Upper lobe of left lung (tissue), 4 donors: ENCODE measurements at regions not wholly inside any gene's neighbourhood (a gene's known extent, or its start where the extent isn't known, plus 50 kb on each side); places are given as distances from the start of the nearest gene placed in this dataset.

Source experiments
- EP300 ChIP-seq, 4 donors: sonication (generic); formaldehyde crosslinking; IDR thresholded peaks; one replicate each; pipeline ENCODE4 v1.5.1; 2017; ENCODE audit warnings: antibody characterized with exemption in 4 of 4, control low read depth in 2 of 4
- POLR2A ChIP-seq, 4 donors: fragments of 450-650 bp; IDR thresholded peaks; one replicate each; pipeline ENCODE4 v1.5.1; 2016 to 2017; ENCODE audit warnings: antibody characterized with exemption in 4 of 4, mild to moderate bottlenecking in 2 of 4
- POLR2AphosphoS5 ChIP-seq, 2 donors: sonication (generic); formaldehyde crosslinking; IDR thresholded peaks; one replicate each; pipeline ENCODE4 v1.5.1; 2017; ENCODE audit warnings: antibody characterized with exemption in 2 of 2
- TF ChIP-seq, protein P1 (sequence below), 6 experiments: fragments of 450-650 bp in 4 of 6; fragments of 200-600 bp in 2 of 6; sonication (generic) in 2 of 6; IDR thresholded peaks; one replicate each; pipeline ENCODE4 v1.5.1; 2016 to 2019; ENCODE audit warnings: antibody characterized with exemption in 6 of 6

DNA sequence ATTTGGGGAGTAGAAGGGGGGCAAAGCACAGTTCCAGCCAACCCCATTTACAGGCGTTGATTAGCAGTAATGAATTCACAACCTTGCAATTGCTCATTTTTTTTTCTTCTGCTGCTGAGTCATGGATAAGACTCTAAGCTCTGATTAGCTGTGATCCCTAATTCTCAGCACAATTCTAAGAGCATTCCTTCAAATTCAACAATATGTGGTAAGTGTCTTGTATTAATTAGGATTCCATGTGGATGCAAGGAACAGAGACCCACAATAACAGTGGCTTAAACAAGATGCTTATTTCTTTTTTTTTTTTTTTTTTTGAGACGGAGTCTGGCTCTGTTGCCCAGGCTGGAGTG, 133.4 kb downstream of the PALM2AKAP2 start:
- TF ChIP-seq POLR2A (IDR thresholded peaks at IDR 0.05) (no peak), POLR2AphosphoS5 (IDR thresholded peaks at IDR 0.05) (no peak), EP300 (IDR thresholded peaks at IDR 0.05) (no peak)
- TF ChIP-seq, protein P1, sequence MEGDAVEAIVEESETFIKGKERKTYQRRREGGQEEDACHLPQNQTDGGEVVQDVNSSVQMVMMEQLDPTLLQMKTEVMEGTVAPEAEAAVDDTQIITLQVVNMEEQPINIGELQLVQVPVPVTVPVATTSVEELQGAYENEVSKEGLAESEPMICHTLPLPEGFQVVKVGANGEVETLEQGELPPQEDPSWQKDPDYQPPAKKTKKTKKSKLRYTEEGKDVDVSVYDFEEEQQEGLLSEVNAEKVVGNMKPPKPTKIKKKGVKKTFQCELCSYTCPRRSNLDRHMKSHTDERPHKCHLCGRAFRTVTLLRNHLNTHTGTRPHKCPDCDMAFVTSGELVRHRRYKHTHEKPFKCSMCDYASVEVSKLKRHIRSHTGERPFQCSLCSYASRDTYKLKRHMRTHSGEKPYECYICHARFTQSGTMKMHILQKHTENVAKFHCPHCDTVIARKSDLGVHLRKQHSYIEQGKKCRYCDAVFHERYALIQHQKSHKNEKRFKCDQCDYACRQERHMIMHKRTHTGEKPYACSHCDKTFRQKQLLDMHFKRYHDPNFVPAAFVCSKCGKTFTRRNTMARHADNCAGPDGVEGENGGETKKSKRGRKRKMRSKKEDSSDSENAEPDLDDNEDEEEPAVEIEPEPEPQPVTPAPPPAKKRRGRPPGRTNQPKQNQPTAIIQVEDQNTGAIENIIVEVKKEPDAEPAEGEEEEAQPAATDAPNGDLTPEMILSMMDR (IDR thresholded peaks at IDR 0.05) = no peak
